ENCODE measurements at regions not wholly inside any gene's neighbourhood (a gene's known extent, or its start where the extent isn't known, plus 50 kb on each side); places are given as distances from the start of the nearest gene placed in this dataset.

GRCh38 chr10:84665211-84665610 is 336.8 kb downstream of the CCSER2 start:
- H3K4me3 Mint-ChIP-seq = no peak overlapping the region
- no peak overlapping the region for H3K4me3 ChIP-seq (ENCODE audit: low read length)
- H3K9me3 Mint-ChIP-seq = no peaks in the 10 kb centered on the region
- POLR2A ChIA-PET = no interaction called here
- no peaks in the 10 kb centered on the region for H3K9me3 ChIP-seq (ENCODE audit: control insufficient read depth in 1 of 2, insufficient read depth in 1 of 2, low read length in 2 of 2)
- H3K27me3 Mint-ChIP-seq = peaks cover 12% of the 10 kb centered on the region
- H3K4me1 Mint-ChIP-seq (ENCODE audit: low read depth) = no peaks in the 10 kb centered on the region
- TF ChIP-seq, protein P1, sequence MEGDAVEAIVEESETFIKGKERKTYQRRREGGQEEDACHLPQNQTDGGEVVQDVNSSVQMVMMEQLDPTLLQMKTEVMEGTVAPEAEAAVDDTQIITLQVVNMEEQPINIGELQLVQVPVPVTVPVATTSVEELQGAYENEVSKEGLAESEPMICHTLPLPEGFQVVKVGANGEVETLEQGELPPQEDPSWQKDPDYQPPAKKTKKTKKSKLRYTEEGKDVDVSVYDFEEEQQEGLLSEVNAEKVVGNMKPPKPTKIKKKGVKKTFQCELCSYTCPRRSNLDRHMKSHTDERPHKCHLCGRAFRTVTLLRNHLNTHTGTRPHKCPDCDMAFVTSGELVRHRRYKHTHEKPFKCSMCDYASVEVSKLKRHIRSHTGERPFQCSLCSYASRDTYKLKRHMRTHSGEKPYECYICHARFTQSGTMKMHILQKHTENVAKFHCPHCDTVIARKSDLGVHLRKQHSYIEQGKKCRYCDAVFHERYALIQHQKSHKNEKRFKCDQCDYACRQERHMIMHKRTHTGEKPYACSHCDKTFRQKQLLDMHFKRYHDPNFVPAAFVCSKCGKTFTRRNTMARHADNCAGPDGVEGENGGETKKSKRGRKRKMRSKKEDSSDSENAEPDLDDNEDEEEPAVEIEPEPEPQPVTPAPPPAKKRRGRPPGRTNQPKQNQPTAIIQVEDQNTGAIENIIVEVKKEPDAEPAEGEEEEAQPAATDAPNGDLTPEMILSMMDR (IDR thresholded peaks at IDR 0.05) = no peak
- H3K36me3 ChIP-seq (ENCODE audit: insufficient read depth, low read length) = no peaks in the 10 kb centered on the region
- H3K4me1 ChIP-seq (ENCODE audit: insufficient read depth, low read length) = no peaks in the 10 kb centered on the region
- CTCF ChIA-PET = no interaction called here
- intact Hi-C loops (cut with DNase I, micrococcal nuclease) = no loop called here
- H3K27me3 ChIP-seq (ENCODE audit: control insufficient read depth in 1 of 2, insufficient read depth in 2 of 2, low read length in 2 of 2) = peaks cover 0 to 4% of the 10 kb centered on the region in 2 experiments
- H3K36me3 Mint-ChIP-seq (ENCODE audit: low read depth) = no peaks in the 10 kb centered on the region
- no peak overlapping the region for H3K27ac ChIP-seq (ENCODE audit: low read depth in 1 of 2, low read length in 2 of 2)
- DNase-seq (no peak), ATAC-seq (ENCODE audit: poor library complexity) (no peak)
- no peak overlapping the region for H3K27ac Mint-ChIP-seq

- H3K4me3 ChIP-seq (ENCODE audit: low read length) = no peak overlapping the region
- TF ChIP-seq, protein P1 (IDR thresholded peaks at IDR 0.05) = peak; percentile 25
- ChIA-PET CTCF (no interaction called here), POLR2A (no interaction called here)
- H3K9me3 ChIP-seq (ENCODE audit: control insufficient read depth in 1 of 2, insufficient read depth in 1 of 2, low read length in 2 of 2) = no peaks in the 10 kb centered on the region
- no peaks in the 10 kb centered on the region for H3K4me1 Mint-ChIP-seq (ENCODE audit: low read depth)
- ATAC-seq (ENCODE audit: poor library complexity) (no peak), DNase-seq (peak in 3 of 14 experiments; percentile 1 to 16 (median 5))
- H3K27me3 ChIP-seq (ENCODE audit: control insufficient read depth in 1 of 2, insufficient read depth in 2 of 2, low read length in 2 of 2) = peaks cover 0 to 4% of the 10 kb centered on the region in 2 experiments
- no peak overlapping the region for H3K27ac Mint-ChIP-seq
- H3K36me3 Mint-ChIP-seq (ENCODE audit: low read depth) = no peaks in the 10 kb centered on the region
- H3K4me1 ChIP-seq (ENCODE audit: insufficient read depth, low read length) = no peaks in the 10 kb centered on the region
- no peaks in the 10 kb centered on the region for H3K9me3 Mint-ChIP-seq
- no peaks in the 10 kb centered on the region for H3K36me3 ChIP-seq (ENCODE audit: insufficient read depth, low read length)
- no peak overlapping the region for H3K27ac ChIP-seq (ENCODE audit: low read depth in 1 of 2, low read length in 2 of 2)
- H3K27me3 Mint-ChIP-seq = peaks cover 12% of the 10 kb centered on the region
- intact Hi-C loops (cut with DNase I, micrococcal nuclease) = no loop called here
- H3K4me3 Mint-ChIP-seq = no peak overlapping the region
These were observed 337.6 kb downstream of the CCSER2 start for GRCh38 chr10:84665883-84666463.

DNA sequence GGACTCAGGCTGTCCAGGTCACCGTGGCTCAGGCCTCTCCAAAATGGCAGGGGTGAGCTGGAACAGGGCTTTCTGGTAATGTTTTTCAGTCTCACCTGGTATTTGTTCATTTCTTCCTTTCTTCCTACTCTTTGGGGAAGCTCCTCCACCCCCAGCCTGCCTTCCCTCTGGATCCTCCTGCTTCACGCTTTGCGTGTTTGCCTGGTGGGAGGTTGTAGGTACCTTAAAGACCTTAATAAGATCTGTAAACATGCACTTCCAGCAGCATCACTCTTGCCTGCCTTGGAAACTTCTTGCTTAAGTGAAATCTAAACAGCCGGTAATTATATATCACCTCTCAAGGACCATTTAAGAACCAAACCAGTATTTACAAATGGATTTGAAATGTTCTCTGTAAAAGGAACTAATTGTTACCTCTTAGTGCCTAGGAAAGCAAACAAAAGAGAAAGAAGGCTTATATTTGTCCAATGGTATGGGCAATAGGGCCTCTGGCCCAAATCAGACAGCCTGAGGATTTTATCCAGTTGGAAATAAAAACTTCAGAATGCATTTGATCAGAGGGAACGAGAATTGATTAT is 339.9 kb downstream of the CCSER2 start:
- no peaks in the 10 kb centered on the region for H3K4me1 Mint-ChIP-seq (ENCODE audit: low read depth)
- no peak for ATAC-seq (ENCODE audit: poor library complexity)
- intact Hi-C loops (cut with DNase I, micrococcal nuclease) = no loop called here

More for the DNA sequence above, 339.9 kb downstream of the CCSER2 start:
- H3K9me3 ChIP-seq (ENCODE audit: control insufficient read depth in 1 of 2, insufficient read depth in 1 of 2, low read length in 2 of 2) = no peaks in the 10 kb centered on the region
- Mint-ChIP-seq H3K9me3 (no peaks in the 10 kb centered on the region), H3K27ac (no peak overlapping the region), H3K4me3 (no peak overlapping the region), H3K36me3 (ENCODE audit: low read depth) (no peaks in the 10 kb centered on the region), H3K27me3 (peaks cover 12% of the 10 kb centered on the region)
- TF ChIP-seq, protein P1 (IDR thresholded peaks at IDR 0.05) = no peak
- H3K27me3 ChIP-seq (ENCODE audit: control insufficient read depth in 1 of 2, insufficient read depth in 2 of 2, low read length in 2 of 2) = no peaks in the 10 kb centered on the region
- H3K27ac ChIP-seq (ENCODE audit: low read depth in 1 of 2, low read length in 2 of 2) = no peak overlapping the region
- no peaks in the 10 kb centered on the region for H3K4me1 ChIP-seq (ENCODE audit: insufficient read depth, low read length)
- CTCF ChIA-PET = no interaction called here
- H3K36me3 ChIP-seq (ENCODE audit: insufficient read depth, low read length) = no peaks in the 10 kb centered on the region
- DNase-seq = no peak
- H3K4me3 ChIP-seq (ENCODE audit: low read length) = no peak overlapping the region
- POLR2A ChIA-PET = no interaction called here
